ENCODE measurements at regions not wholly inside any gene's neighbourhood (a gene's known extent, or its start where the extent isn't known, plus 50 kb on each side); places are given as distances from the start of the nearest gene placed in this dataset.
A peak's percentile ranks its signal among the peaks of the same experiment; 100 is the strongest.

DNA sequence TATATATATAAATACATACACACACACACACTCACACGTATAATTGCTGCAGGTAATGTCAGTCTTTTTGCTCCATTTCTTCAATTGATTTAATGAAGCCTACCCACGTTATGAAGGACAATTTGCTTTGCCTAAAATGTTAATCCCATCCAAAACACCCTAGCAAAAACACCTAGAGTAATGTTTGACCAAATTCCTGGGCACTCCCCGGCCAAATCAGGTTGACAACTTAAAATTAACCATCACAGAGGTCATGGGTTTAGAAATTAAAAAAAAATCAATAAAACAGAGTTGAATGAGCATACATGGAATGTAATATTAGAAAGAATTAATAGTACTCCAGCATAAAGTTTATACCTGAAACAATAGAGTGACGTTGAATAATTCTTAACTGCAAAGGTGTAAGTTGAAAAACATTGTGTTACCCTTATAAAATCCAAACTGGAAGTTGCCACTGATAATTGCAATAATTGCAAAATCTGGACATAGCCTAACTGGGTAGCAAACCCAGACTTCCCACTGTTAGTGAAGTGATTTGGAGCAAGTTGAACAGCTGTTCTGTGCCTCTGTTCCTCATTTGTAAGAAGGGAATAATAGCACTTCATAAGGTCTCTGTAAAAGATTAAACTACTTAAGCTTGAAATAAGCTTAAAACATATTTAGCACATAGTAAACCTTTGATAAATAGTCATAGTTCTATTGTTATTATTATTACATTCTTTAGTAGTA, 2120.5 kb downstream of the PCDH7 start:
- Histone ChIP-seq H4K8ac (ENCODE audit: low read length) (no peak overlapping the region), H3K27me3 (ENCODE audit: control insufficient read depth in 1 of 2, insufficient read depth in 1 of 2, low read length in 2 of 2) (no peaks in the 10 kb centered on the region), H3K4me2 (ENCODE audit: low read length, poor library complexity, severe bottlenecking) (no peak overlapping the region), H3K23ac (ENCODE audit: low read length in 2 of 2) (no peak overlapping the region), H3K18ac (ENCODE audit: low read depth in 1 of 2, low read length in 2 of 2) (no peak overlapping the region), H3K9ac (ENCODE audit: low read length) (no peak overlapping the region), H2AK5ac (ENCODE audit: low read length, severe bottlenecking) (no peak overlapping the region), H3K4ac (ENCODE audit: low read depth in 1 of 2, low read length in 2 of 2) (no peak overlapping the region), H4K91ac (ENCODE audit: low read length) (no peak overlapping the region), H3K27ac (ENCODE audit: low read length, poor library complexity, severe bottlenecking) (no peak overlapping the region), H2AFZ (ENCODE audit: low read depth, low read length) (no peak overlapping the region), H3K14ac (ENCODE audit: low read length in 2 of 2) (no peak overlapping the region), H2BK15ac (ENCODE audit: low read depth, poor library complexity, severe bottlenecking) (no peak overlapping the region), H3K4me1 (ENCODE audit: control insufficient read depth, insufficient read depth, low read depth, low read length) (no peaks in the 10 kb centered on the region), H3K9me3 (ENCODE audit: control insufficient read depth, low read length) (no peaks in the 10 kb centered on the region), H3K36me3 (ENCODE audit: control insufficient read depth in 1 of 2, insufficient read depth in 2 of 2, low read depth in 1 of 2, low read length in 2 of 2) (no peaks in the 10 kb centered on the region), H3K4me3 (ENCODE audit: insufficient read depth in 1 of 2, low read depth in 1 of 2, low read length in 2 of 2) (no peak overlapping the region), H2BK120ac (ENCODE audit: low read depth, low read length) (no peak overlapping the region), H3K79me1 (replicated peaks; ENCODE audit: low read length, poor library complexity, severe bottlenecking) (no peaks in the 10 kb centered on the region), H2BK12ac (ENCODE audit: low read length in 2 of 2) (no peak overlapping the region), H2BK5ac (ENCODE audit: low read depth, low read length, poor library complexity, severe bottlenecking) (no peak overlapping the region)
- 79% methylated on average over 3 of the region's 4 CpGs for WGBS
- no peak for DNase-seq

DNA sequence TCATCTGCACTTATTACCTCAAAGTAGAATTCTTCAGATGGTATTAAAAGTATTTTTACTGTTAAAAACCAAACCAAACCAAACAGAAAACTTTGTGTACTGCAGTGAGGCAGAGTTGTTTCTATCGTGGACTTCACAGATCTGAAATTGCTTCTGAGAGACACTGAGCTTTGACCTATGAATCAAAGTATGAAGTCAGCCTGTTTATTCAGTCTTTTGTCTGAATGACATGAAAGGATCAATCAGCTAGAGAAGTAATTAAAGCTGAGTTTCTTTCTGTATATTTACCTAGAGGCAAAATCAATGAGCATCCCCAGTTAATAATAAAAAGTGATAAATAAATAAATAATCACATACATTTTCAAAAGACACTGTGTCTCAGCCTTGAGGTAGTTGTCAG, 2121.0 kb downstream of the PCDH7 start:
- H3K18ac ChIP-seq (ENCODE audit: low read depth in 1 of 2, low read length in 2 of 2): no peak overlapping the region
- no peak for DNase-seq
- H4K91ac ChIP-seq (ENCODE audit: low read length): no peak overlapping the region
- no peak overlapping the region for H2BK15ac ChIP-seq (ENCODE audit: low read depth, poor library complexity, severe bottlenecking)
- H3K27ac ChIP-seq (ENCODE audit: low read length, poor library complexity, severe bottlenecking): no peak overlapping the region
- no peak overlapping the region for H3K4me2 ChIP-seq (ENCODE audit: low read length, poor library complexity, severe bottlenecking)
- H3K27me3 ChIP-seq (ENCODE audit: control insufficient read depth in 1 of 2, insufficient read depth in 1 of 2, low read length in 2 of 2): no peaks in the 10 kb centered on the region
- H3K4ac ChIP-seq (ENCODE audit: low read depth in 1 of 2, low read length in 2 of 2): no peak overlapping the region
- no peak overlapping the region for H2BK5ac ChIP-seq (ENCODE audit: low read depth, low read length, poor library complexity, severe bottlenecking)
- no peak overlapping the region for H2AFZ ChIP-seq (ENCODE audit: low read depth, low read length)
- H3K4me3 ChIP-seq (ENCODE audit: insufficient read depth in 1 of 2, low read depth in 1 of 2, low read length in 2 of 2): no peak overlapping the region
- H3K79me1 ChIP-seq (replicated peaks; ENCODE audit: low read length, poor library complexity, severe bottlenecking): no peaks in the 10 kb centered on the region
- WGBS: 77% methylated on average over 1 of the region's 1 CpG
- H2BK12ac ChIP-seq (ENCODE audit: low read length in 2 of 2): no peak overlapping the region
- no peak overlapping the region for H2BK120ac ChIP-seq (ENCODE audit: low read depth, low read length)
- H2AK5ac ChIP-seq (ENCODE audit: low read length, severe bottlenecking): no peak overlapping the region
- no peak overlapping the region for H4K8ac ChIP-seq (ENCODE audit: low read length)
- no peaks in the 10 kb centered on the region for H3K36me3 ChIP-seq (ENCODE audit: control insufficient read depth in 1 of 2, insufficient read depth in 2 of 2, low read depth in 1 of 2, low read length in 2 of 2)
- no peaks in the 10 kb centered on the region for H3K4me1 ChIP-seq (ENCODE audit: control insufficient read depth, insufficient read depth, low read depth, low read length)
- H3K14ac ChIP-seq (ENCODE audit: low read length in 2 of 2): no peak overlapping the region
- no peaks in the 10 kb centered on the region for H3K9me3 ChIP-seq (ENCODE audit: control insufficient read depth, low read length)
- no peak overlapping the region for H3K23ac ChIP-seq (ENCODE audit: low read length in 2 of 2)
- H3K9ac ChIP-seq (ENCODE audit: low read length): no peak overlapping the region

DNA sequence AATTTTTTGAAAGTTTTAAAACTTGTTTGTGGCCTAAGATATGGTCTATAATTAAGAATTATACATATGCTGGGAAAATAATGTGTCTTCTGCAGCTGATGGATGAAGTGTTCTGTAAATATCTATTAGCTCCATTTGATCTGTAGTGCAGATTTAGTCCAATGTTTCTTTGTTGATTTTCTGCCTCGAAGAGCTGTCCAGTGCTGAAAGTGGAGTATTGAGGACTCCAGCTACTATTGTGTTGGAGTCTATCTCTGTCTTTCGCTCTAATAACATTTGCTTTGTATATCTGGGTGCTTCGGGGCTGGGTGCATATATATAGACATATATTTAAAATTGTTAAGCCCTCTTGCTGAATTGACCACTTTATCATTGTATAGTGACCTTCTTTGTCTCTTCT, 2127.3 kb downstream of the PCDH7 start:
- Histone ChIP-seq H3K14ac (ENCODE audit: low read length in 2 of 2) (no peak overlapping the region), H2BK120ac (ENCODE audit: low read depth, low read length) (no peak overlapping the region), H4K91ac (ENCODE audit: low read length) (no peak overlapping the region), H2AFZ (ENCODE audit: low read depth, low read length) (no peak overlapping the region), H4K8ac (ENCODE audit: low read length) (no peak overlapping the region), H2AK5ac (ENCODE audit: low read length, severe bottlenecking) (no peak overlapping the region), H3K27ac (ENCODE audit: low read length, poor library complexity, severe bottlenecking) (no peak overlapping the region), H3K36me3 (ENCODE audit: control insufficient read depth in 1 of 2, insufficient read depth in 2 of 2, low read depth in 1 of 2, low read length in 2 of 2) (no peaks in the 10 kb centered on the region), H3K9me3 (ENCODE audit: control insufficient read depth, low read length) (peaks cover 8% of the 10 kb centered on the region), H3K9ac (ENCODE audit: low read length) (no peak overlapping the region), H2BK12ac (ENCODE audit: low read length in 2 of 2) (no peak overlapping the region), H3K79me1 (replicated peaks; ENCODE audit: low read length, poor library complexity, severe bottlenecking) (no peaks in the 10 kb centered on the region), H3K18ac (ENCODE audit: low read depth in 1 of 2, low read length in 2 of 2) (no peak overlapping the region), H3K23ac (ENCODE audit: low read length in 2 of 2) (no peak overlapping the region), H3K4me2 (ENCODE audit: low read length, poor library complexity, severe bottlenecking) (no peak overlapping the region), H3K4ac (ENCODE audit: low read depth in 1 of 2, low read length in 2 of 2) (no peak overlapping the region), H2BK15ac (ENCODE audit: low read depth, poor library complexity, severe bottlenecking) (no peak overlapping the region), H3K27me3 (ENCODE audit: control insufficient read depth in 1 of 2, insufficient read depth in 1 of 2, low read length in 2 of 2) (no peaks in the 10 kb centered on the region), H2BK5ac (ENCODE audit: low read depth, low read length, poor library complexity, severe bottlenecking) (no peak overlapping the region), H3K4me3 (ENCODE audit: insufficient read depth in 1 of 2, low read depth in 1 of 2, low read length in 2 of 2) (no peak overlapping the region), H3K4me1 (ENCODE audit: control insufficient read depth, insufficient read depth, low read depth, low read length) (no peaks in the 10 kb centered on the region)
- WGBS: 60% methylated on average over 1 of the region's 3 CpGs
- peak; percentile 19 for DNase-seq

DNA sequence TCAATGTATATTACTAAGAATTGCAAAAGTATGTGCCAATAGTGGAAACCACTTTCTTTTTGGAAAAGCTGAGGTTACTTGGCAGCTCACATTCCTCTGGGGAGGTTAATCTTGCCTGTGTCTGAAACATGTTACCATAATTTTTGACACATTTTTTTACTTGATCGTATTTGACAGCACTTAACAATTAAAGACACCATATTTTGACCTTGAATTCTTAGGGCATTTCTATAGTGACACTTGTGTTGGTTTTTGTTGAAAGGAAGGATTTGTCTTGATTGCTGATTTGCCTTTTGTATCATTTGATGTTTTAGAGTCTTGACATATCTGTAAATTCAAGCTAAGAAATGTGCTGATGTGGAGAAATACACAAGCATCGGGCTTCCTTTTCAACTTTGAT, 2135.5 kb downstream of the PCDH7 start:
- H4K91ac ChIP-seq (ENCODE audit: low read length): no peak overlapping the region
- no peaks in the 10 kb centered on the region for H3K27me3 ChIP-seq (ENCODE audit: control insufficient read depth in 1 of 2, insufficient read depth in 1 of 2, low read length in 2 of 2)
- no peak overlapping the region for H3K18ac ChIP-seq (ENCODE audit: low read depth in 1 of 2, low read length in 2 of 2)
- H2BK15ac ChIP-seq (ENCODE audit: low read depth, poor library complexity, severe bottlenecking): no peak overlapping the region
- H3K23ac ChIP-seq (ENCODE audit: low read length in 2 of 2): no peak overlapping the region
- H3K9ac ChIP-seq (ENCODE audit: low read length): no peak overlapping the region
- no peak overlapping the region for H3K4me2 ChIP-seq (ENCODE audit: low read length, poor library complexity, severe bottlenecking)
- no peak overlapping the region for H2BK5ac ChIP-seq (ENCODE audit: low read depth, low read length, poor library complexity, severe bottlenecking)
- H4K8ac ChIP-seq (ENCODE audit: low read length): no peak overlapping the region
- no peak overlapping the region for H2AFZ ChIP-seq (ENCODE audit: low read depth, low read length)
- no peak overlapping the region for H3K14ac ChIP-seq (ENCODE audit: low read length in 2 of 2)
- H2AK5ac ChIP-seq (ENCODE audit: low read length, severe bottlenecking): no peak overlapping the region
- peaks cover 8% of the 10 kb centered on the region for H3K9me3 ChIP-seq (ENCODE audit: control insufficient read depth, low read length)
- no peaks in the 10 kb centered on the region for H3K36me3 ChIP-seq (ENCODE audit: control insufficient read depth in 1 of 2, insufficient read depth in 2 of 2, low read depth in 1 of 2, low read length in 2 of 2)
- no peak overlapping the region for H3K4ac ChIP-seq (ENCODE audit: low read depth in 1 of 2, low read length in 2 of 2)
- no peak for DNase-seq
- no peak overlapping the region for H3K27ac ChIP-seq (ENCODE audit: low read length, poor library complexity, severe bottlenecking)
- WGBS: no CpG with 5 or more reads among the region's 2 CpGs
- H3K4me1 ChIP-seq (ENCODE audit: control insufficient read depth, insufficient read depth, low read depth, low read length): no peaks in the 10 kb centered on the region
- no peaks in the 10 kb centered on the region for H3K79me1 ChIP-seq (replicated peaks; ENCODE audit: low read length, poor library complexity, severe bottlenecking)
- H3K4me3 ChIP-seq (ENCODE audit: insufficient read depth in 1 of 2, low read depth in 1 of 2, low read length in 2 of 2): no peak overlapping the region
- H2BK120ac ChIP-seq (ENCODE audit: low read depth, low read length): no peak overlapping the region
- no peak overlapping the region for H2BK12ac ChIP-seq (ENCODE audit: low read length in 2 of 2)
